B cell (primary cell): ENCODE measurements at regions not wholly inside any gene's neighbourhood (a gene's known extent, or its start where the extent isn't known, plus 50 kb on each side); places are given as distances from the start of the nearest gene placed in this dataset.

Source experiments
- CTCF ChIP-seq: fragments of 200-600 bp; IDR thresholded peaks from one replicate; pipeline ENCODE4 v1.8.0; 2022; ENCODE audit warnings: antibody characterized with exemption, mild to moderate bottlenecking
- EZH2 ChIP-seq: IDR thresholded peaks from 2 replicates; pipeline ENCODE4 v1.6.1; 2012; ENCODE audit warnings: borderline replicate concordance, low read depth, mild to moderate bottlenecking, moderate library complexity, low read length; ENCODE audit not compliant: insufficient read depth, poor library complexity, severe bottlenecking

GRCh38 chr14:45558183-45558582, 305.2 kb upstream of the MIS18BP1 start:
- no peak for TF ChIP-seq CTCF
- no peak for TF ChIP-seq EZH2
